ENCODE measurements at regions not wholly inside any gene's neighbourhood (a gene's known extent, or its start where the extent isn't known, plus 50 kb on each side); places are given as distances from the start of the nearest gene placed in this dataset.

GRCh38 chr16:86037999-86038925 lies 139.3 kb downstream of the IRF8 start:
- no peaks in the 10 kb centered on the region for H3K4me1 ChIP-seq (ENCODE audit: control insufficient read depth, insufficient read depth, low read length)
- no peaks in the 10 kb centered on the region for H3K9me3 ChIP-seq (replicated peaks; ENCODE audit: control insufficient read depth, insufficient read depth, low read length)
- DNase-seq (ENCODE audit: low read depth, low spot score) (no peak), FAIRE-seq (no peak), ATAC-seq (no peak)
- H3K9ac ChIP-seq (ENCODE audit: control insufficient read depth, insufficient read depth, low read length) = no peak overlapping the region
- no peak overlapping the region for H2AFZ ChIP-seq (ENCODE audit: control insufficient read depth, low read depth, low read length)
- no peaks in the 10 kb centered on the region for H3K36me3 ChIP-seq (ENCODE audit: control insufficient read depth in 2 of 2, insufficient read depth in 2 of 2, low read length in 1 of 2)
- CTCF ChIA-PET = interaction anchor here (0.9 kb wide), 1 partner anchor 217 kb away, joined by 3 read pairs; no protein-coding TSS in a partner anchor
- 48% methylated on average over 23 of the region's 23 CpGs for WGBS (ENCODE audit: insufficient coverage, insufficient replicate concordance, low lambda C conversion rate, missing lambda C conversion rate)
- H3K27ac ChIP-seq (ENCODE audit: control insufficient read depth, insufficient read depth) = no peak overlapping the region
- in situ Hi-C loops (cut with MboI) (no loop called here), intact Hi-C loops (cut with micrococcal nuclease; ENCODE audit: unreplicated experiment) (no loop called here)
- SMC1A ChIA-PET (ENCODE audit: uncharacterized antibody, unreplicated experiment) = interaction anchor here (0.7 to 0.8 kb wide), 2 partner anchors 9 to 10 kb away, joined by 3 read pairs; no protein-coding TSS in a partner anchor
- no peak overlapping the region for H3K4me3 ChIP-seq
- no peaks in the 10 kb centered on the region for H4K20me1 ChIP-seq (ENCODE audit: control insufficient read depth, insufficient read depth)
- POLR2A ChIA-PET = no interaction called here
- RAD21 ChIA-PET (ENCODE audit: unreplicated experiment) = interaction anchor here (1.6 kb wide), 1 partner anchor 217 kb away, joined by 3 read pairs; no protein-coding TSS in a partner anchor
- no peaks in the 10 kb centered on the region for H3K79me2 ChIP-seq (ENCODE audit: control insufficient read depth, insufficient read depth, low read length)
- TF ChIP-seq, protein P1, sequence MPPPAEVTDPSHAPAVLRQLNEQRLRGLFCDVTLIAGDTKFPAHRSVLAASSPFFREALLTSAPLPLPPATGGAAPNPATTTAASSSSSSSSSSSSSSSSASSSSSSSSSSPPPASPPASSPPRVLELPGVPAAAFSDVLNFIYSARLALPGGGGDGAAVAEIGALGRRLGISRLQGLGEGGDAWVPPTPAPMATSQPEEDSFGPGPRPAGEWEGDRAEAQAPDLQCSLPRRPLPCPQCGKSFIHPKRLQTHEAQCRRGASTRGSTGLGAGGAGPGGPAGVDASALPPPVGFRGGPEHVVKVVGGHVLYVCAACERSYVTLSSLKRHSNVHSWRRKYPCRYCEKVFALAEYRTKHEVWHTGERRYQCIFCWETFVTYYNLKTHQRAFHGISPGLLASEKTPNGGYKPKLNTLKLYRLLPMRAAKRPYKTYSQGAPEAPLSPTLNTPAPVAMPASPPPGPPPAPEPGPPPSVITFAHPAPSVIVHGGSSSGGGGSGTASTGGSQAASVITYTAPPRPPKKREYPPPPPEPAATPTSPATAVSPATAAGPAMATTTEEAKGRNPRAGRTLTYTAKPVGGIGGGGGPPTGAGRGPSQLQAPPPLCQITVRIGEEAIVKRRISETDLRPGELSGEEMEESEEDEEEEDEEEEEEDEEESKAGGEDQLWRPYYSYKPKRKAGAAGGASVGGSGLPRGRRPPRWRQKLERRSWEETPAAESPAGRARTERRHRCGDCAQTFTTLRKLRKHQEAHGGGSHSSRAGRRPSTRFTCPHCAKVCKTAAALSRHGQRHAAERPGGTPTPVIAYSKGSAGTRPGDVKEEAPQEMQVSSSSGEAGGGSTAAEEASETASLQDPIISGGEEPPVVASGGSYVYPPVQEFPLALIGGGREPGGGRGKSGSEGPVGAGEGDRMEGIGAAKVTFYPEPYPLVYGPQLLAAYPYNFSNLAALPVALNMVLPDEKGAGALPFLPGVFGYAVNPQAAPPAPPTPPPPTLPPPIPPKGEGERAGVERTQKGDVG (CRISPR knock-in tag; IDR thresholded peaks at IDR 0.05) = no peak
- TF ChIP-seq IKZF2 (IDR thresholded peaks at IDR 0.05) (no peak), RAD21 (IDR thresholded peaks at IDR 0.05; ENCODE audit: insufficient read depth, low read depth, low read length) (no peak), NR2C1 (IDR thresholded peaks at IDR 0.05) (no peak), MTA3 (IDR thresholded peaks at IDR 0.05; ENCODE audit: borderline replicate concordance, low read length) (no peak)
- no peak overlapping the region for H3K4me2 ChIP-seq (ENCODE audit: control insufficient read depth, insufficient read depth)
- BruUV-seq (replicated peaks) = no TSS peak
- H3K27me3 ChIP-seq (replicated peaks in 1 of 2; ENCODE audit: control insufficient read depth in 2 of 2, insufficient read depth in 2 of 2, low read length in 1 of 2) = peaks cover 0 to 3% of the 10 kb centered on the region in 2 experiments; a peak in 2 of 4 replicates

Data from GM12878 (cell line).